Mesenchymal stem cell (in vitro differentiated cells and primary cell): ENCODE measurements at regions not wholly inside any gene's neighbourhood (a gene's known extent, or its start where the extent isn't known, plus 50 kb on each side); places are given as distances from the start of the nearest gene placed in this dataset.

Experiments
- DNase-seq: peaks from one replicate; pipeline ENCODE4 v3.0.0-alpha.2; 2013
- H2AFZ ChIP-seq: one replicate; pipeline ENCODE4 v1.6.1; 2013; ENCODE audit warnings: low read depth, mild to moderate bottlenecking, control low read depth, inconsistent platforms, low read length, moderate library complexity
- H2AK5ac ChIP-seq: 2 replicates; pipeline ENCODE4 v1.6.1; 2013; ENCODE audit warnings: low read length, moderate library complexity, mild to moderate bottlenecking, inconsistent platforms; ENCODE audit not compliant: severe bottlenecking
- H2BK120ac ChIP-seq: one replicate; pipeline ENCODE4 v1.6.1; 2013; ENCODE audit warnings: low read depth, mild to moderate bottlenecking, inconsistent platforms, low read length, moderate library complexity
- H2BK12ac ChIP-seq, 2 experiments: one replicate each; pipeline ENCODE4 v1.6.1; 2013; ENCODE audit warnings: inconsistent platforms in 2 of 2, low read length in 2 of 2, mild to moderate bottlenecking in 2 of 2, moderate library complexity in 2 of 2, control low read depth in 1 of 2
- H2BK15ac ChIP-seq: one replicate; pipeline ENCODE4 v1.6.1; 2013; ENCODE audit warnings: mild to moderate bottlenecking, low read depth, inconsistent platforms; ENCODE audit not compliant: poor library complexity, severe bottlenecking
- H2BK5ac ChIP-seq: 2 replicates; pipeline ENCODE4 v1.6.1; 2013; ENCODE audit warnings: low read depth, mild to moderate bottlenecking, low read length, control low read depth, inconsistent platforms; ENCODE audit not compliant: poor library complexity, severe bottlenecking
- H3K14ac ChIP-seq, 2 experiments: one replicate each; pipeline ENCODE4 v1.6.1; 2013; ENCODE audit warnings: inconsistent platforms in 2 of 2, low read length in 2 of 2, control low read depth in 1 of 2, mild to moderate bottlenecking in 1 of 2, moderate library complexity in 1 of 2
- H3K18ac ChIP-seq, 2 experiments: one replicate each; pipeline ENCODE4 v1.6.1; 2013; ENCODE audit warnings: inconsistent platforms in 2 of 2, low read length in 2 of 2, control low read depth in 1 of 2, low read depth in 1 of 2, mild to moderate bottlenecking in 1 of 2
- H3K23ac ChIP-seq, 2 experiments: one replicate each; pipeline ENCODE4 v1.6.1; 2013; ENCODE audit warnings: inconsistent platforms in 2 of 2, low read length in 2 of 2, mild to moderate bottlenecking in 2 of 2, moderate library complexity in 2 of 2, control low read depth in 1 of 2
- H3K27ac ChIP-seq: 2 replicates; pipeline ENCODE4 v1.5.1; 2013; ENCODE audit warnings: mild to moderate bottlenecking, moderate library complexity, low read length, control low read depth, inconsistent platforms; ENCODE audit not compliant: poor library complexity, severe bottlenecking
- H3K27me3 ChIP-seq, 2 experiments: 2 replicates each; pipeline versions ENCODE4 v1.6.1 to v1.7.0; 2013; ENCODE audit warnings: low read length in 2 of 2, mild to moderate bottlenecking in 2 of 2, moderate library complexity in 2 of 2, control low read depth in 1 of 2, inconsistent platforms in 1 of 2; ENCODE audit not compliant: control insufficient read depth in 1 of 2, insufficient read depth in 1 of 2
- H3K36me3 ChIP-seq, 2 experiments: 2 replicates each; pipeline versions ENCODE4 v1.6.1 to v1.7.0; 2013; ENCODE audit warnings: low read length in 2 of 2, control low read depth in 1 of 2, inconsistent platforms in 1 of 2, low read depth in 1 of 2, mild to moderate bottlenecking in 1 of 2; ENCODE audit not compliant: insufficient read depth in 2 of 2, control insufficient read depth in 1 of 2
- H3K4ac ChIP-seq, 2 experiments: one replicate each; pipeline ENCODE4 v1.6.1; 2013; ENCODE audit warnings: inconsistent platforms in 2 of 2, low read length in 2 of 2, mild to moderate bottlenecking in 2 of 2, moderate library complexity in 2 of 2, control low read depth in 1 of 2, low read depth in 1 of 2
- H3K4me1 ChIP-seq: 2 replicates; pipeline ENCODE4 v1.6.1; 2013; ENCODE audit warnings: low read depth, low read length, control low read depth; ENCODE audit not compliant: control insufficient read depth, insufficient read depth
- H3K4me2 ChIP-seq: 2 replicates; pipeline ENCODE4 v1.6.1; 2013; ENCODE audit warnings: low read length, mild to moderate bottlenecking, inconsistent platforms; ENCODE audit not compliant: poor library complexity, severe bottlenecking
- H3K4me3 ChIP-seq, 2 experiments: 2 replicates each; pipeline versions ENCODE4 v1.5.1 to v1.7.0; 2013; ENCODE audit warnings: low read length in 2 of 2, mild to moderate bottlenecking in 2 of 2, control low read depth in 1 of 2, low read depth in 1 of 2; ENCODE audit not compliant: insufficient read depth in 1 of 2
- H3K79me1 ChIP-seq: replicated peaks from 2 replicates; pipeline ENCODE4 v1.6.1; 2013; ENCODE audit warnings: mild to moderate bottlenecking, control low read depth, low read length, inconsistent platforms; ENCODE audit not compliant: poor library complexity, severe bottlenecking
- H3K9ac ChIP-seq: 2 replicates; pipeline ENCODE4 v1.7.0; 2013; ENCODE audit warnings: mild to moderate bottlenecking, low read length, moderate library complexity
- H3K9me3 ChIP-seq: 2 replicates; pipeline ENCODE4 v1.7.0; 2013; ENCODE audit warnings: mild to moderate bottlenecking, low read length; ENCODE audit not compliant: control insufficient read depth
- H4K8ac ChIP-seq: one replicate; pipeline ENCODE4 v1.6.1; 2013; ENCODE audit warnings: inconsistent platforms, mild to moderate bottlenecking, low read length, moderate library complexity
- H4K91ac ChIP-seq: one replicate; pipeline ENCODE4 v1.6.1; 2013; ENCODE audit warnings: mild to moderate bottlenecking, low read length, inconsistent platforms
- WGBS: methylation state at CpG from one replicate; pipeline ENCODE4 v1.1.7; 2013; ENCODE audit warnings: mixed read lengths; 5-methylcytosine and 5-hydroxymethylcytosine counted together

GRCh38 chr2:5263291-5263690 lies 428.9 kb upstream of the SOX11 start:
- H2BK120ac ChIP-seq, result no peak overlapping the region
- no peak overlapping the region for H2BK12ac ChIP-seq
- H3K4me2 ChIP-seq, result no peak overlapping the region
- no peaks in the 10 kb centered on the region for H3K79me1 ChIP-seq
- no peak overlapping the region for H3K27ac ChIP-seq
- no peak overlapping the region for H3K14ac ChIP-seq
- 100% methylated on average over 1 of the region's 1 CpG for WGBS
- H4K91ac ChIP-seq, result no peak overlapping the region
- peaks cover 47% of the 10 kb centered on the region for H3K9me3 ChIP-seq
- no peak for DNase-seq
- H2BK15ac ChIP-seq, result no peak overlapping the region
- no peak overlapping the region for H2AK5ac ChIP-seq
- H3K4me3 ChIP-seq, result no peak overlapping the region
- no peak overlapping the region for H2BK5ac ChIP-seq
- H3K27me3 ChIP-seq, result no peaks in the 10 kb centered on the region
- no peak overlapping the region for H4K8ac ChIP-seq
- H3K18ac ChIP-seq, result no peak overlapping the region
- H3K4ac ChIP-seq, result no peak overlapping the region
- H3K23ac ChIP-seq, result no peak overlapping the region
- no peaks in the 10 kb centered on the region for H3K4me1 ChIP-seq
- H3K36me3 ChIP-seq, result no peaks in the 10 kb centered on the region
- H2AFZ ChIP-seq, result no peak overlapping the region
- H3K9ac ChIP-seq, result no peak overlapping the region

GRCh38 chr2:5264361-5264760 lies 427.8 kb upstream of the SOX11 start:
- DNase-seq, result no peak
- Histone ChIP-seq H3K4me2 (no peak overlapping the region), H3K27ac (no peak overlapping the region), H4K91ac (no peak overlapping the region), H4K8ac (no peak overlapping the region), H2BK15ac (no peak overlapping the region), H3K9ac (no peak overlapping the region), H3K4me1 (no peaks in the 10 kb centered on the region), H2BK120ac (no peak overlapping the region), H3K23ac (no peak overlapping the region), H3K4ac (no peak overlapping the region), H2AFZ (no peak overlapping the region), H2BK12ac (no peak overlapping the region), H3K9me3 (peaks cover 49% of the 10 kb centered on the region), H2BK5ac (no peak overlapping the region), H3K4me3 (peak overlapping the region in 1 of 2 experiments; percentile 6), H3K36me3 (no peaks in the 10 kb centered on the region), H2AK5ac (no peak overlapping the region), H3K27me3 (no peaks in the 10 kb centered on the region), H3K79me1 (no peaks in the 10 kb centered on the region), H3K18ac (no peak overlapping the region), H3K14ac (no peak overlapping the region)
- 53% methylated on average over 2 of the region's 3 CpGs for WGBS

GRCh38 chr2:5285061-5285460 lies 407.1 kb upstream of the SOX11 start:
- H2BK12ac ChIP-seq, result no peak overlapping the region
- H3K79me1 ChIP-seq, result no peaks in the 10 kb centered on the region
- H3K4ac ChIP-seq, result no peak overlapping the region
- no peak overlapping the region for H2AK5ac ChIP-seq
- DNase-seq, result no peak
- H3K4me2 ChIP-seq, result no peak overlapping the region
- H3K14ac ChIP-seq, result no peak overlapping the region
- H3K9me3 ChIP-seq, result peaks cover 18% of the 10 kb centered on the region
- H3K4me1 ChIP-seq, result peaks cover 3% of the 10 kb centered on the region
- H3K4me3 ChIP-seq, result no peak overlapping the region
- 88% methylated on average over 1 of the region's 1 CpG for WGBS
- H2BK120ac ChIP-seq, result no peak overlapping the region
- H3K27me3 ChIP-seq, result no peaks in the 10 kb centered on the region
- no peak overlapping the region for H2BK5ac ChIP-seq
- H2BK15ac ChIP-seq, result no peak overlapping the region
- H4K8ac ChIP-seq, result no peak overlapping the region
- no peaks in the 10 kb centered on the region for H3K36me3 ChIP-seq
- H3K9ac ChIP-seq, result no peak overlapping the region
- H4K91ac ChIP-seq, result no peak overlapping the region
- H3K23ac ChIP-seq, result no peak overlapping the region
- H3K18ac ChIP-seq, result no peak overlapping the region
- H2AFZ ChIP-seq, result no peak overlapping the region
- H3K27ac ChIP-seq, result no peak overlapping the region

GRCh38 chr2:5285872-5286769 lies 406.1 kb upstream of the SOX11 start:
- Histone ChIP-seq H2BK5ac (no peak overlapping the region), H3K79me1 (no peaks in the 10 kb centered on the region), H4K8ac (no peak overlapping the region), H2AFZ (no peak overlapping the region), H2BK12ac (no peak overlapping the region), H3K18ac (no peak overlapping the region), H3K9ac (no peak overlapping the region), H3K4me3 (no peak overlapping the region), H3K4me1 (peaks cover 3% of the 10 kb centered on the region), H3K14ac (no peak overlapping the region), H3K27me3 (no peaks in the 10 kb centered on the region), H3K36me3 (no peaks in the 10 kb centered on the region), H2BK15ac (no peak overlapping the region), H4K91ac (no peak overlapping the region), H3K4me2 (no peak overlapping the region), H2AK5ac (no peak overlapping the region), H3K4ac (no peak overlapping the region), H3K9me3 (peaks cover 18% of the 10 kb centered on the region), H3K23ac (no peak overlapping the region), H3K27ac (no peak overlapping the region), H2BK120ac (no peak overlapping the region)
- 59% methylated on average over 5 of the region's 8 CpGs for WGBS
- DNase-seq, result no peak
